H9 (cell line): ENCODE measurements at regions not wholly inside any gene's neighbourhood (a gene's known extent, or its start where the extent isn't known, plus 50 kb on each side); places are given as distances from the start of the nearest gene placed in this dataset.

Experiments
- DNase-seq: peaks from one replicate; pipeline ENCODE4 v3.0.0-alpha.2; 2017
- H2AFZ ChIP-seq: one replicate; pipeline ENCODE4 v1.6.1; 2013; ENCODE audit warnings: mild to moderate bottlenecking, low read length, control low read depth, moderate library complexity
- H2AK5ac ChIP-seq: 2 replicates; pipeline ENCODE4 v1.6.1; 2013; ENCODE audit warnings: low read length, control low read depth, mixed read lengths; ENCODE audit not compliant: insufficient read length
- H2BK120ac ChIP-seq: one replicate; pipeline ENCODE4 v1.6.1; 2013; ENCODE audit warnings: low read depth, mild to moderate bottlenecking, low read length, control low read depth, inconsistent platforms; ENCODE audit not compliant: poor library complexity, severe bottlenecking
- H2BK12ac ChIP-seq: 2 replicates; pipeline ENCODE4 v1.6.1; 2013; ENCODE audit warnings: low read length, control low read depth, mixed read lengths, low read depth; ENCODE audit not compliant: insufficient read length
- H2BK15ac ChIP-seq: 2 replicates; pipeline ENCODE4 v1.6.1; 2013; ENCODE audit warnings: low read depth, low read length, control low read depth
- H2BK20ac ChIP-seq: one replicate; pipeline ENCODE4 v1.6.1; 2013; ENCODE audit warnings: low read depth, mild to moderate bottlenecking, low read length, control low read depth, inconsistent platforms; ENCODE audit not compliant: poor library complexity, severe bottlenecking
- H2BK5ac ChIP-seq: 2 replicates; pipeline ENCODE4 v1.6.1; 2013; ENCODE audit warnings: low read length, control low read depth, mixed read lengths; ENCODE audit not compliant: insufficient read length
- H3K14ac ChIP-seq: 2 replicates; pipeline ENCODE4 v1.6.1; 2013; ENCODE audit warnings: low read length, control low read depth; ENCODE audit not compliant: insufficient read depth
- H3K18ac ChIP-seq: 2 replicates; pipeline ENCODE4 v1.6.1; 2013; ENCODE audit warnings: low read depth, mild to moderate bottlenecking, mixed read lengths, low read length, control low read depth; ENCODE audit not compliant: insufficient read length
- H3K23ac ChIP-seq: 2 replicates; pipeline ENCODE4 v1.6.1; 2013; ENCODE audit warnings: low read length, control low read depth, mixed read lengths, low read depth; ENCODE audit not compliant: insufficient read length
- H3K23me2 ChIP-seq: 2 replicates; pipeline ENCODE4 v1.6.1; 2013; ENCODE audit warnings: low read depth, mild to moderate bottlenecking, mixed read lengths, low read length, control low read depth; ENCODE audit not compliant: insufficient read length, poor library complexity, severe bottlenecking
- H3K27ac ChIP-seq: 2 replicates; pipeline ENCODE4 v1.5.1; 2013; ENCODE audit warnings: low read length, control low read depth, mixed read lengths, low read depth; ENCODE audit not compliant: insufficient read length
- H3K27me3 ChIP-seq: 2 replicates; pipeline ENCODE4 v1.6.1; 2013; ENCODE audit warnings: low read length, control low read depth, inconsistent platforms; ENCODE audit not compliant: insufficient read depth
- H3K4ac ChIP-seq: 2 replicates; pipeline ENCODE4 v1.6.1; 2013; ENCODE audit warnings: low read depth, mild to moderate bottlenecking, control low read depth, inconsistent platforms, low read length, moderate library complexity
- H3K4me1 ChIP-seq: 2 replicates; pipeline ENCODE4 v1.6.1; 2013; ENCODE audit warnings: low read length, control low read depth, inconsistent platforms; ENCODE audit not compliant: insufficient read depth
- H3K4me2 ChIP-seq: 2 replicates; pipeline ENCODE4 v1.6.1; 2013; ENCODE audit warnings: low read length, control low read depth, mixed read lengths; ENCODE audit not compliant: insufficient read length, insufficient read depth
- H3K56ac ChIP-seq: 2 replicates; pipeline ENCODE4 v1.6.1; 2013; ENCODE audit warnings: low read depth, mild to moderate bottlenecking, mixed read lengths, low read length, control low read depth; ENCODE audit not compliant: insufficient read length
- H3K79me1 ChIP-seq: 2 replicates; pipeline ENCODE4 v1.6.1; 2013; ENCODE audit warnings: low read depth, mild to moderate bottlenecking, moderate library complexity, low read length, control low read depth, inconsistent platforms; ENCODE audit not compliant: insufficient read depth, poor library complexity, severe bottlenecking
- H3K79me2 ChIP-seq: 2 replicates; pipeline ENCODE4 v1.6.1; 2013; ENCODE audit warnings: low read length, control low read depth, inconsistent platforms; ENCODE audit not compliant: insufficient read depth
- H3K9ac ChIP-seq: 2 replicates; pipeline ENCODE4 v1.6.1; 2013; ENCODE audit warnings: low read length, control low read depth, mixed read lengths; ENCODE audit not compliant: insufficient read length; ENCODE audit errors: extremely low read depth
- H3K9me3 ChIP-seq: one replicate; pipeline ENCODE4 v1.6.1; 2013; ENCODE audit warnings: low read depth, low read length, inconsistent platforms; ENCODE audit not compliant: control insufficient read depth
- H3T11ph ChIP-seq: one replicate; pipeline ENCODE4 v1.6.1; 2013; ENCODE audit warnings: mild to moderate bottlenecking, low read length, control low read depth, inconsistent platforms
- H4K20me1 ChIP-seq: one replicate; pipeline ENCODE4 v1.6.1; 2013; ENCODE audit not compliant: control insufficient read depth, insufficient read length, insufficient read depth
- H4K5ac ChIP-seq: 2 replicates; pipeline ENCODE4 v1.6.1; 2013; ENCODE audit warnings: low read depth, mild to moderate bottlenecking, mixed read lengths, low read length, control low read depth; ENCODE audit not compliant: insufficient read length
- H4K8ac ChIP-seq: replicated peaks from 2 replicates; pipeline ENCODE4 v1.6.1; 2013; ENCODE audit warnings: low read length, control low read depth, mixed read lengths, low read depth; ENCODE audit not compliant: insufficient read length
- H4K91ac ChIP-seq: 2 replicates; pipeline ENCODE4 v1.6.1; 2013; ENCODE audit warnings: low read depth, mild to moderate bottlenecking, moderate library complexity, mixed read lengths, low read length, control low read depth; ENCODE audit not compliant: insufficient read length
- H3K27ac Mint-ChIP-seq, 3 experiments: 2 replicates in 2 of 3; 3 replicates in 1 of 3; pipeline ENCODE4 v1.8.0; 2020 to 2021; ENCODE audit warnings: mixed read lengths in 3 of 3, mild to moderate bottlenecking in 1 of 3, moderate library complexity in 1 of 3
- H3K27me3 Mint-ChIP-seq: 2 replicates; pipeline ENCODE4 v1.8.0; 2021; ENCODE audit warnings: low read depth, mild to moderate bottlenecking, moderate library complexity, mixed read lengths
- H3K36me3 Mint-ChIP-seq, 3 experiments: 2 replicates in 2 of 3; 3 replicates in 1 of 3; pipeline ENCODE4 v1.8.0; 2020 to 2021; ENCODE audit warnings: low read depth in 3 of 3, mixed read lengths in 3 of 3; ENCODE audit not compliant: insufficient read depth in 1 of 3
- H3K4me1 Mint-ChIP-seq, 2 experiments: 2 replicates each; pipeline ENCODE4 v1.8.0; 2020; ENCODE audit warnings: mixed read lengths in 2 of 2
- H3K4me3 Mint-ChIP-seq, 2 experiments: 2 replicates in 1 of 2; 3 replicates in 1 of 2; pipeline ENCODE4 v1.8.0; 2020 to 2021; ENCODE audit warnings: mild to moderate bottlenecking in 2 of 2, mixed read lengths in 2 of 2, moderate library complexity in 1 of 2
- H3K9me3 Mint-ChIP-seq, 2 experiments: 2 replicates in 1 of 2; 3 replicates in 1 of 2; pipeline ENCODE4 v1.8.0; 2020; ENCODE audit warnings: mild to moderate bottlenecking in 2 of 2, mixed read lengths in 2 of 2, moderate library complexity in 1 of 2
- WGBS: extraction: QIAGEN DNeasy Blood & Tissue Kit; methylation state at CpG from one replicate; pipeline ENCODE4 v1.1.7; 2013; ENCODE audit warnings: missing lambda C conversion rate, low lambda C conversion rate, mixed read lengths; ENCODE audit not compliant: insufficient read length; ENCODE audit errors: extremely low coverage; 5-methylcytosine and 5-hydroxymethylcytosine counted together
- TF ChIP-seq, protein P1 (sequence below): fragments of 200-600 bp; sonication (generic); conservative IDR thresholded peaks from 3 replicates; pipeline ENCODE4 v1.8.0; 2021; ENCODE audit warnings: antibody characterized with exemption, mild to moderate bottlenecking

DNA sequence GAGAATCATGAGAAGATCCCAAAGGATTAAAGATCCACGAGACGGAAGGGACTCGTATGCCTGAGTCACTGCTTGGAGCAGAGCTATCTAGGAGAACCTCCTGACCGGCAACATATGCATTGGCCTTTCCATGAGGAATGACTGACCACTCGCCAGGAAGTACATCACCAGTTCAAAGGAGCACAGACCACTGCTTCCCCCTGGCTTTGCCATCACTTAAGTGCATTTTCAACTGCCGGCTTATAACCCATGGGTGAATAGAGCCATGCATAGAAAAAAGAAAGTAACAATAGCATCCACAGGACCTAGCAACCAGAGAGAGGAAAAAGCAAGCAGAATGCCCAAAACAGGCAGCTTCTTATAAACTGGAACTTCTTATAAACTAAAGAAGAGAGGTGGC is 98.3 kb upstream of the ZC3H12C start:
- H3K9me3 ChIP-seq, result no peaks in the 10 kb centered on the region
- H3K4ac ChIP-seq, result no peak overlapping the region
- H3K79me1 ChIP-seq, result no peaks in the 10 kb centered on the region
- Mint-ChIP-seq H3K4me1 (no peaks in the 10 kb centered on the region), H3K4me3 (no peak overlapping the region), H3K9me3 (no peaks in the 10 kb centered on the region), H3K36me3 (no peaks in the 10 kb centered on the region), H3K27me3 (no peaks in the 10 kb centered on the region), H3K27ac (no peak overlapping the region)
- no peak overlapping the region for H2BK20ac ChIP-seq
- no peak overlapping the region for H3K14ac ChIP-seq
- H3K79me2 ChIP-seq, result no peaks in the 10 kb centered on the region
- no peak overlapping the region for H2BK120ac ChIP-seq
- H2BK15ac ChIP-seq, result no peak overlapping the region
- no peaks in the 10 kb centered on the region for H3K4me1 ChIP-seq
- H2AK5ac ChIP-seq, result no peak overlapping the region
- no peak overlapping the region for H2AFZ ChIP-seq
- no peak overlapping the region for H3K9ac ChIP-seq
- H2BK5ac ChIP-seq, result no peak overlapping the region
- no peak overlapping the region for H3K56ac ChIP-seq
- no peak overlapping the region for H4K8ac ChIP-seq
- TF ChIP-seq, protein P1, sequence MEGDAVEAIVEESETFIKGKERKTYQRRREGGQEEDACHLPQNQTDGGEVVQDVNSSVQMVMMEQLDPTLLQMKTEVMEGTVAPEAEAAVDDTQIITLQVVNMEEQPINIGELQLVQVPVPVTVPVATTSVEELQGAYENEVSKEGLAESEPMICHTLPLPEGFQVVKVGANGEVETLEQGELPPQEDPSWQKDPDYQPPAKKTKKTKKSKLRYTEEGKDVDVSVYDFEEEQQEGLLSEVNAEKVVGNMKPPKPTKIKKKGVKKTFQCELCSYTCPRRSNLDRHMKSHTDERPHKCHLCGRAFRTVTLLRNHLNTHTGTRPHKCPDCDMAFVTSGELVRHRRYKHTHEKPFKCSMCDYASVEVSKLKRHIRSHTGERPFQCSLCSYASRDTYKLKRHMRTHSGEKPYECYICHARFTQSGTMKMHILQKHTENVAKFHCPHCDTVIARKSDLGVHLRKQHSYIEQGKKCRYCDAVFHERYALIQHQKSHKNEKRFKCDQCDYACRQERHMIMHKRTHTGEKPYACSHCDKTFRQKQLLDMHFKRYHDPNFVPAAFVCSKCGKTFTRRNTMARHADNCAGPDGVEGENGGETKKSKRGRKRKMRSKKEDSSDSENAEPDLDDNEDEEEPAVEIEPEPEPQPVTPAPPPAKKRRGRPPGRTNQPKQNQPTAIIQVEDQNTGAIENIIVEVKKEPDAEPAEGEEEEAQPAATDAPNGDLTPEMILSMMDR, result no peak
- no peak overlapping the region for H3K27ac ChIP-seq
- H3K18ac ChIP-seq, result no peak overlapping the region
- no peak overlapping the region for H3K23ac ChIP-seq
- no peak overlapping the region for H4K5ac ChIP-seq
- no peak for DNase-seq
- no peak overlapping the region for H3K4me2 ChIP-seq
- H2BK12ac ChIP-seq, result no peak overlapping the region
- no peaks in the 10 kb centered on the region for H4K20me1 ChIP-seq
- no CpG with 5 or more reads among the region's 6 CpGs for WGBS
- no peaks in the 10 kb centered on the region for H3K23me2 ChIP-seq
- no peak overlapping the region for H4K91ac ChIP-seq
- no peaks in the 10 kb centered on the region for H3K27me3 ChIP-seq
- H3T11ph ChIP-seq, result no peak overlapping the region
